ENCODE measurements at regions not wholly inside any gene's neighbourhood (a gene's known extent, or its start where the extent isn't known, plus 50 kb on each side); places are given as distances from the start of the nearest gene placed in this dataset.

DNA sequence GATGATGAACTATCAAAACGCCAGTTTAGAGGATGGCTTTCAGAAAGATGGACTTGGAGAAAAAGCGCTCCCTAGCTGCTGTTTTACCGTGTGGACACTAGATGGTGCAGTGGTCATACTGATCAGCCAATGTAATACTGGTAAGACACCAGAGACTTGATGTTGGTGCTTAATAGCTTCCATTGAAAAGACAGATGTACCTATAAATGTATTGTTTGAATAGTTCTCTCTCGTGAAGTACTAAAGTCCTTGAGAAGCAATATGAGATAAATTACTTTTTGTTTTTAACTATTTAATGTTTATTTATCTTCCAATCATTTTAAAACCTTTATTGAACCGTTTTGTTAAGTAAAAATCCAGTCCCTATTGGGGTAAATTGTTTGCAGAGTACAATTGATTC, 63.9 kb upstream of the FUCA2 start:
- TF ChIP-seq EZH2 (IDR thresholded peaks at IDR 0.05; ENCODE audit: insufficient read depth, poor library complexity, severe bottlenecking) (no peak), EZH2phosphoT487 (IDR thresholded peaks at IDR 0.05; ENCODE audit: insufficient read depth, low read depth) (no peak)
